ENCODE measurements at regions not wholly inside any gene's neighbourhood (a gene's known extent, or its start where the extent isn't known, plus 50 kb on each side); places are given as distances from the start of the nearest gene placed in this dataset.
"Not testable (repeated sequence)": the region's sequence is repeated elsewhere in the genome, so short reads cannot be mapped to it uniquely, and the experiment has no call there.

GRCh38 chrX:793216-793770, 162.7 kb downstream of the SHOX start:
- no peak for DNase-seq (ENCODE audit: low read depth)

- DNase-seq (ENCODE audit: low read depth) = no peak
Observed at GRCh38 chrX:791479-792034, 161.0 kb downstream of the SHOX start.

GRCh38 chrX:790783-791360, 160.3 kb downstream of the SHOX start:
- no peak for DNase-seq (ENCODE audit: low read depth)

- DNase-seq (ENCODE audit: low read depth) = no peak
Observed at GRCh38 chrX:790041-790506, 159.5 kb downstream of the SHOX start.

GRCh38 chrX:789096-789495, 158.5 kb downstream of the SHOX start:
- DNase-seq (ENCODE audit: low read depth) = no peak

GRCh38 chrX:786441-786881, 155.9 kb downstream of the SHOX start:
- no peak for DNase-seq (ENCODE audit: low read depth)

GRCh38 chrX:784829-785228, 154.2 kb downstream of the SHOX start:
- no peak for DNase-seq (ENCODE audit: low read depth)

GRCh38 chrX:781224-782204, 150.9 kb downstream of the SHOX start:
- DNase-seq (ENCODE audit: low read depth) = no peak

GRCh38 chrX:776529-777230, 146.1 kb downstream of the SHOX start:
- DNase-seq (ENCODE audit: low read depth) = no peak

GRCh38 chrX:776061-776460, 145.5 kb downstream of the SHOX start:
- DNase-seq (ENCODE audit: low read depth) = no peak

GRCh38 chrX:774536-774935, 143.9 kb downstream of the SHOX start:
- DNase-seq (ENCODE audit: low read depth) = no peak

- DNase-seq (ENCODE audit: low read depth) = no peak
Observed at GRCh38 chrX:773292-774025, 142.9 kb downstream of the SHOX start.

- DNase-seq (ENCODE audit: low read depth) = no peak
Observed at GRCh38 chrX:771536-771935, 140.9 kb downstream of the SHOX start.

GRCh38 chrX:769796-770195, 139.2 kb downstream of the SHOX start:
- no peak for DNase-seq (ENCODE audit: low read depth)

- DNase-seq (ENCODE audit: low read depth) = no peak
Observed at GRCh38 chrX:768596-768995, 138.0 kb downstream of the SHOX start.

- DNase-seq (ENCODE audit: low read depth) = no peak
Observed at GRCh38 chrX:758917-759316, 128.3 kb downstream of the SHOX start.

GRCh38 chrX:750812-751211, 120.2 kb downstream of the SHOX start:
- DNase-seq (ENCODE audit: low read depth) = no peak

GRCh38 chrX:750263-750662, 119.7 kb downstream of the SHOX start:
- no peak for DNase-seq (ENCODE audit: low read depth)

GRCh38 chrX:747176-747575, 116.6 kb downstream of the SHOX start:
- DNase-seq (ENCODE audit: low read depth) = no peak

- no peak for DNase-seq (ENCODE audit: low read depth)
Observed at GRCh38 chrX:739611-740010, 109.0 kb downstream of the SHOX start.

- not testable (repeated sequence) for DNase-seq (ENCODE audit: low read depth)
Observed at GRCh38 chrX:737021-737420, 106.4 kb downstream of the SHOX start.

All from fibroblast of gingiva (primary cell).